Peyer's patch (tissue), 4 donors: ENCODE measurements at regions not wholly inside any gene's neighbourhood (a gene's known extent, or its start where the extent isn't known, plus 50 kb on each side); places are given as distances from the start of the nearest gene placed in this dataset.

Experiments used
- DNase-seq, 3 donors: peaks; one replicate each; pipeline ENCODE4 v3.0.0-alpha.2; 2017 to 2019
- H3K27ac ChIP-seq, 4 donors: fragments of 200-600 bp; sonication (generic); one replicate each; pipeline ENCODE4 v1.5.1; 2016 to 2019
- H3K27me3 ChIP-seq, 2 donors: fragments of 200-600 bp; sonication (generic); one replicate each; pipeline ENCODE4 v1.5.1; 2019
- H3K36me3 ChIP-seq, 3 donors: fragments of 200-600 bp; sonication (generic); one replicate each; pipeline ENCODE4 v1.5.1; 2016 to 2019
- H3K4me1 ChIP-seq, 4 donors: fragments of 200-600 bp; sonication (generic); one replicate each; pipeline ENCODE4 v1.5.1; 2016 to 2019
- H3K4me3 ChIP-seq, 4 donors: fragments of 200-600 bp; sonication (generic); 1 replicate in 3 of 4; 2 replicates in 1 of 4; pipeline ENCODE4 v1.5.1; 2016 to 2019; ENCODE audit warnings: mild to moderate bottlenecking in 1 of 4
- H3K9me3 ChIP-seq, 4 donors: fragments of 200-600 bp; sonication (generic); one replicate each; pipeline ENCODE4 v1.5.1; 2016 to 2019; ENCODE audit warnings: mild to moderate bottlenecking in 1 of 4
- CTCF ChIP-seq, 6 experiments: fragments of 450-650 bp in 4 of 6; fragments of 200-600 bp in 2 of 6; sonication (generic) in 1 of 6; IDR thresholded peaks; one replicate each; pipeline ENCODE4 v1.5.1; 2017 to 2019; ENCODE audit warnings: antibody characterized with exemption in 6 of 6, mild to moderate bottlenecking in 3 of 6, moderate library complexity in 1 of 6
- POLR2A ChIP-seq, 2 donors: fragments of 450-650 bp; IDR thresholded peaks; one replicate each; pipeline ENCODE4 v1.5.1; 2017; ENCODE audit warnings: antibody characterized with exemption in 2 of 2, mild to moderate bottlenecking in 2 of 2, moderate library complexity in 2 of 2

DNA sequence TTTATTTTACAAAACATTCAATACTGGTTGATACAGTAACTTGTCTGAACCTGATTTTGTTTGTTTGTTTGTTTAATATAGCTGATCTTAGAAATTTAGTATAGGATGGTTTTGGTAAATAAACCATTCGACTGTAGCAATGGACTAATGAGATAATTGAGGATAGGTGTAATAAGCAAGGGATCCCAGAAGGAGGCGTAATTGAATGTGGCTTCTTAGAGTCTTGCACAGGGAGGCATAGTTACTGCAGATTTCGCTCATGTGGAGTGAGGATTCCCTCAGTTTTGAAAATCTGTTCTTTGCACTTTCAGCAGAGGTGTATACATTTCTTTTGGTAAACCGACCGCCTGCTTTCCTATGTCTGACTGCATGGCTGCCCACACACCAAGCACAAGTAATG, 709.6 kb downstream of the SOCS6 start:
- peaks cover 0 to 3% (median 0%) of the 10 kb centered on the region in 4 donors for H3K9me3 ChIP-seq
- DNase-seq: no peak
- TF ChIP-seq POLR2A (IDR thresholded peaks at IDR 0.05) (no peak), CTCF (IDR thresholded peaks at IDR 0.05) (no peak)
- H3K27me3 ChIP-seq: no peaks in the 10 kb centered on the region
- no peaks in the 10 kb centered on the region for H3K36me3 ChIP-seq
- no peaks in the 10 kb centered on the region for H3K4me1 ChIP-seq
- H3K27ac ChIP-seq: no peak overlapping the region
- no peak overlapping the region for H3K4me3 ChIP-seq

DNA sequence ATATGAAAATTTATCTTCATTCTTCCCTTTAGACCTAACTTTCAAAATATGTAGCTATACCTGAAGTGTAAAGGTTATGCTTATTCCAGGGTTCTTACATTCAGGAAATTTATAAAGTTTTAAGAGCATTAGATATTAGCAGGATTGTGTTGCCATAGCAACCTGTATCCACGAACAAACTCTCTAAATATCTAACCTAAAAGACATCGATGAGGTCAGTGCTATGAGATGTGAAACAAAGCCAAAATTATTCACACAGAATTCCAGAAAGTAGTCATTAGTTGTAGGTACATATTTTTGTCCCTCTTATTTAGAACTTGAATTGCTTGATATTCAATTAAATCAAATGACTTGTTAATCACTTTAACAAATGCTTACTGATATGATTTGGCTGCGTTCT, 705.3 kb downstream of the SOCS6 start:
- H3K27ac ChIP-seq: no peak overlapping the region
- H3K36me3 ChIP-seq: no peaks in the 10 kb centered on the region
- H3K4me1 ChIP-seq: no peaks in the 10 kb centered on the region
- TF ChIP-seq POLR2A (IDR thresholded peaks at IDR 0.05): no peak
- TF ChIP-seq CTCF (IDR thresholded peaks at IDR 0.05): no peak
- no peak overlapping the region for H3K4me3 ChIP-seq
- H3K9me3 ChIP-seq: peaks cover 0 to 3% (median 0%) of the 10 kb centered on the region in 4 donors
- DNase-seq: no peak
- no peaks in the 10 kb centered on the region for H3K27me3 ChIP-seq

DNA sequence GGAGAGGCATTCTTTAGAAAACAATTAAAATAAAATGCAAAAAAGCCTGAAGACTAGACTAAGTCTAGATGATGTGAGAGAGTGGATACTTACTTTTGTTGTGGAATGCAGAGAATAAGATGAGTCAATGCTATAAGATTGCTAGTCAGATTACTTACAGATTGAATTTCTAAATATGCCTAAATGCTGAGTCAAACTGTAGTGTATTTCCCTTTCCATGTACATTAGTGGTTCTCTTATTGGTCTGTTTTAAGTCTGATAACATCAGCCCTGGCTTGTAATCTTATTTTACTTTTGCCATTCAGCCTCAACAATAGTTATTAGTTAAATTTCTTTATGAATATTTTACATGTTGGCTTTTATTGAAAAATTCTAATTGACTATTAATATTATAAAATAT, 702.7 kb downstream of the SOCS6 start:
- Histone ChIP-seq H3K4me3 (no peak overlapping the region), H3K9me3 (peaks cover 0 to 3% (median 0%) of the 10 kb centered on the region in 4 donors), H3K27ac (no peak overlapping the region), H3K27me3 (no peaks in the 10 kb centered on the region), H3K36me3 (no peaks in the 10 kb centered on the region), H3K4me1 (no peaks in the 10 kb centered on the region)
- no peak for TF ChIP-seq CTCF (IDR thresholded peaks at IDR 0.05)
- DNase-seq: no peak

DNA sequence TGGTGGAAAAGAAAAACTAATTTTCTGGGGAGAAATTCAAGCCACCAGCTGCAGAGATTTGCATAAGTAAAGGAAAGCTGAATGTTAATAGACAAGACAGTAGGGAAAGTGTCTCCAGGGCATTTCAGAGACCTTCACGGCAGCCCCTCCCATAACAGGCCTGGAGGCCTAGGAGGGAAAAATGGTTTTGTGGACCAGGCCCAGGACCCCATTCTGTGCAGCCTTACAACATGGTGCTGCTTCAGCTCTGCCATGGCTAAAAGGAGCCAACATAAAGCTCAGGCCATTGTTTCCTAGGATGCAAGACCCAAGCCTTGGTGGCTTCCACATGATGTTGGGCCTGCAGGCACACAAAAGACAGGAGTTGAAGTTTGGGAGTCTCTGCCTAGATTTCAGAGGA, 697.1 kb downstream of the SOCS6 start:
- no peak overlapping the region for H3K4me3 ChIP-seq
- H3K27me3 ChIP-seq: no peaks in the 10 kb centered on the region
- no peak overlapping the region for H3K27ac ChIP-seq
- TF ChIP-seq POLR2A (IDR thresholded peaks at IDR 0.05) (no peak), CTCF (IDR thresholded peaks at IDR 0.05) (no peak)
- no peaks in the 10 kb centered on the region for H3K36me3 ChIP-seq
- DNase-seq: no peak
- no peaks in the 10 kb centered on the region for H3K4me1 ChIP-seq
- H3K9me3 ChIP-seq: peaks cover 0 to 5% (median 0%) of the 10 kb centered on the region in 4 donors

- TF ChIP-seq POLR2A (IDR thresholded peaks at IDR 0.05): no peak
- no peak for TF ChIP-seq CTCF (IDR thresholded peaks at IDR 0.05)
- Histone ChIP-seq H3K4me1 (no peaks in the 10 kb centered on the region), H3K4me3 (no peak overlapping the region), H3K27ac (no peak overlapping the region), H3K9me3 (peaks cover 0 to 5% (median 0%) of the 10 kb centered on the region in 4 donors), H3K36me3 (no peaks in the 10 kb centered on the region), H3K27me3 (no peaks in the 10 kb centered on the region)
- DNase-seq: no peak
Measured at GRCh38 chr18:70982292-70982691, 693.4 kb downstream of the SOCS6 start.
